H9 (cell line): ENCODE measurements at regions not wholly inside any gene's neighbourhood (a gene's known extent, or its start where the extent isn't known, plus 50 kb on each side); places are given as distances from the start of the nearest gene placed in this dataset.

ENCODE experiments used
- DNase-seq: peaks from one replicate; pipeline ENCODE4 v3.0.0-alpha.2; 2017
- H2AFZ ChIP-seq: one replicate; pipeline ENCODE4 v1.6.1; 2013; ENCODE audit warnings: mild to moderate bottlenecking, low read length, control low read depth, moderate library complexity
- H2AK5ac ChIP-seq: 2 replicates; pipeline ENCODE4 v1.6.1; 2013; ENCODE audit warnings: low read length, control low read depth, mixed read lengths; ENCODE audit not compliant: insufficient read length
- H2BK120ac ChIP-seq: one replicate; pipeline ENCODE4 v1.6.1; 2013; ENCODE audit warnings: low read depth, mild to moderate bottlenecking, low read length, control low read depth, inconsistent platforms; ENCODE audit not compliant: poor library complexity, severe bottlenecking
- H2BK12ac ChIP-seq: 2 replicates; pipeline ENCODE4 v1.6.1; 2013; ENCODE audit warnings: low read length, control low read depth, mixed read lengths, low read depth; ENCODE audit not compliant: insufficient read length
- H2BK15ac ChIP-seq: 2 replicates; pipeline ENCODE4 v1.6.1; 2013; ENCODE audit warnings: low read depth, low read length, control low read depth
- H2BK20ac ChIP-seq: one replicate; pipeline ENCODE4 v1.6.1; 2013; ENCODE audit warnings: low read depth, mild to moderate bottlenecking, low read length, control low read depth, inconsistent platforms; ENCODE audit not compliant: poor library complexity, severe bottlenecking
- H2BK5ac ChIP-seq: 2 replicates; pipeline ENCODE4 v1.6.1; 2013; ENCODE audit warnings: low read length, control low read depth, mixed read lengths; ENCODE audit not compliant: insufficient read length
- H3K14ac ChIP-seq: 2 replicates; pipeline ENCODE4 v1.6.1; 2013; ENCODE audit warnings: low read length, control low read depth; ENCODE audit not compliant: insufficient read depth
- H3K18ac ChIP-seq: 2 replicates; pipeline ENCODE4 v1.6.1; 2013; ENCODE audit warnings: low read depth, mild to moderate bottlenecking, mixed read lengths, low read length, control low read depth; ENCODE audit not compliant: insufficient read length
- H3K23ac ChIP-seq: 2 replicates; pipeline ENCODE4 v1.6.1; 2013; ENCODE audit warnings: low read length, control low read depth, mixed read lengths, low read depth; ENCODE audit not compliant: insufficient read length
- H3K23me2 ChIP-seq: 2 replicates; pipeline ENCODE4 v1.6.1; 2013; ENCODE audit warnings: low read depth, mild to moderate bottlenecking, mixed read lengths, low read length, control low read depth; ENCODE audit not compliant: insufficient read length, poor library complexity, severe bottlenecking
- H3K27ac ChIP-seq: 2 replicates; pipeline ENCODE4 v1.5.1; 2013; ENCODE audit warnings: low read length, control low read depth, mixed read lengths, low read depth; ENCODE audit not compliant: insufficient read length
- H3K27me3 ChIP-seq: 2 replicates; pipeline ENCODE4 v1.6.1; 2013; ENCODE audit warnings: low read length, control low read depth, inconsistent platforms; ENCODE audit not compliant: insufficient read depth
- H3K4ac ChIP-seq: 2 replicates; pipeline ENCODE4 v1.6.1; 2013; ENCODE audit warnings: low read depth, mild to moderate bottlenecking, control low read depth, inconsistent platforms, low read length, moderate library complexity
- H3K4me1 ChIP-seq: 2 replicates; pipeline ENCODE4 v1.6.1; 2013; ENCODE audit warnings: low read length, control low read depth, inconsistent platforms; ENCODE audit not compliant: insufficient read depth
- H3K4me2 ChIP-seq: 2 replicates; pipeline ENCODE4 v1.6.1; 2013; ENCODE audit warnings: low read length, control low read depth, mixed read lengths; ENCODE audit not compliant: insufficient read length, insufficient read depth
- H3K56ac ChIP-seq: 2 replicates; pipeline ENCODE4 v1.6.1; 2013; ENCODE audit warnings: low read depth, mild to moderate bottlenecking, mixed read lengths, low read length, control low read depth; ENCODE audit not compliant: insufficient read length
- H3K79me1 ChIP-seq: 2 replicates; pipeline ENCODE4 v1.6.1; 2013; ENCODE audit warnings: low read depth, mild to moderate bottlenecking, moderate library complexity, low read length, control low read depth, inconsistent platforms; ENCODE audit not compliant: insufficient read depth, poor library complexity, severe bottlenecking
- H3K79me2 ChIP-seq: 2 replicates; pipeline ENCODE4 v1.6.1; 2013; ENCODE audit warnings: low read length, control low read depth, inconsistent platforms; ENCODE audit not compliant: insufficient read depth
- H3K9ac ChIP-seq: 2 replicates; pipeline ENCODE4 v1.6.1; 2013; ENCODE audit warnings: low read length, control low read depth, mixed read lengths; ENCODE audit not compliant: insufficient read length; ENCODE audit errors: extremely low read depth
- H3K9me3 ChIP-seq: one replicate; pipeline ENCODE4 v1.6.1; 2013; ENCODE audit warnings: low read depth, low read length, inconsistent platforms; ENCODE audit not compliant: control insufficient read depth
- H3T11ph ChIP-seq: one replicate; pipeline ENCODE4 v1.6.1; 2013; ENCODE audit warnings: mild to moderate bottlenecking, low read length, control low read depth, inconsistent platforms
- H4K20me1 ChIP-seq: one replicate; pipeline ENCODE4 v1.6.1; 2013; ENCODE audit not compliant: control insufficient read depth, insufficient read length, insufficient read depth
- H4K5ac ChIP-seq: 2 replicates; pipeline ENCODE4 v1.6.1; 2013; ENCODE audit warnings: low read depth, mild to moderate bottlenecking, mixed read lengths, low read length, control low read depth; ENCODE audit not compliant: insufficient read length
- H4K8ac ChIP-seq: replicated peaks from 2 replicates; pipeline ENCODE4 v1.6.1; 2013; ENCODE audit warnings: low read length, control low read depth, mixed read lengths, low read depth; ENCODE audit not compliant: insufficient read length
- H4K91ac ChIP-seq: 2 replicates; pipeline ENCODE4 v1.6.1; 2013; ENCODE audit warnings: low read depth, mild to moderate bottlenecking, moderate library complexity, mixed read lengths, low read length, control low read depth; ENCODE audit not compliant: insufficient read length
- H3K27ac Mint-ChIP-seq, 3 experiments: 2 replicates in 2 of 3; 3 replicates in 1 of 3; pipeline ENCODE4 v1.8.0; 2020 to 2021; ENCODE audit warnings: mixed read lengths in 3 of 3, mild to moderate bottlenecking in 1 of 3, moderate library complexity in 1 of 3
- H3K27me3 Mint-ChIP-seq: 2 replicates; pipeline ENCODE4 v1.8.0; 2021; ENCODE audit warnings: low read depth, mild to moderate bottlenecking, moderate library complexity, mixed read lengths
- H3K36me3 Mint-ChIP-seq, 3 experiments: 2 replicates in 2 of 3; 3 replicates in 1 of 3; pipeline ENCODE4 v1.8.0; 2020 to 2021; ENCODE audit warnings: low read depth in 3 of 3, mixed read lengths in 3 of 3; ENCODE audit not compliant: insufficient read depth in 1 of 3
- H3K4me1 Mint-ChIP-seq, 2 experiments: 2 replicates each; pipeline ENCODE4 v1.8.0; 2020; ENCODE audit warnings: mixed read lengths in 2 of 2
- H3K4me3 Mint-ChIP-seq, 2 experiments: 2 replicates in 1 of 2; 3 replicates in 1 of 2; pipeline ENCODE4 v1.8.0; 2020 to 2021; ENCODE audit warnings: mild to moderate bottlenecking in 2 of 2, mixed read lengths in 2 of 2, moderate library complexity in 1 of 2
- H3K9me3 Mint-ChIP-seq, 2 experiments: 2 replicates in 1 of 2; 3 replicates in 1 of 2; pipeline ENCODE4 v1.8.0; 2020; ENCODE audit warnings: mild to moderate bottlenecking in 2 of 2, mixed read lengths in 2 of 2, moderate library complexity in 1 of 2
- WGBS: extraction: QIAGEN DNeasy Blood & Tissue Kit; methylation state at CpG from one replicate; pipeline ENCODE4 v1.1.7; 2013; ENCODE audit warnings: missing lambda C conversion rate, low lambda C conversion rate, mixed read lengths; ENCODE audit not compliant: insufficient read length; ENCODE audit errors: extremely low coverage; 5-methylcytosine and 5-hydroxymethylcytosine counted together
- TF ChIP-seq, protein P1 (sequence below): fragments of 200-600 bp; sonication (generic); conservative IDR thresholded peaks from 3 replicates; pipeline ENCODE4 v1.8.0; 2021; ENCODE audit warnings: antibody characterized with exemption, mild to moderate bottlenecking

DNA sequence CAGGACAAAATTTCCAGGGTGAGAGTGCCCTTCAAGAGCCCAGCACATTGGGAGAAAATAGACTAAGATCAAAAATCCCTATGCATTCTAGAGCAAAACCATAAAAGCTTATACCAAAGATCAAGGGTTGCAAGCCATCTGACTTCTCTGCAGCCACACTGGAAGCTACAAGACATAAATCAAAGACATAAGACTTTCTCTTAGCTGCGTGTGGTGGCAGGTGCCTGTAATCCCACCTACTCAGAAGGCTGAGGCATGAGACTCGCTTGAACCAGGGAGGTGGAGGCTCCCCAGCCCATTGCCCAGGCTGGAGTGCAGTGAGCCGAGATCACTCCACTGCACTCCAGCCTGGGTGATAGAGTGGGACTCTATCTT, 91.9 kb upstream of the NXT1 start:
- Mint-ChIP-seq H3K9me3 (peaks cover 4% of the 10 kb centered on the region in 2 experiments; a peak in 3 of 5 replicates), H3K27ac (no peak overlapping the region), H3K4me1 (peaks cover 5 to 23% of the 10 kb centered on the region in 2 experiments; a peak in 3 of 4 replicates), H3K27me3 (peaks cover 2% of the 10 kb centered on the region; the same call in 1 of the 2 replicates), H3K36me3 (peaks cover 0 to 4% (median under 1%) of the 10 kb centered on the region in 3 experiments; a peak in 1 of 7 replicates), H3K4me3 (no peak overlapping the region)
- H2AK5ac ChIP-seq: no peak overlapping the region
- H3K18ac ChIP-seq: no peak overlapping the region
- no peaks in the 10 kb centered on the region for H3K23me2 ChIP-seq
- no peaks in the 10 kb centered on the region for H3K9me3 ChIP-seq
- no CpG with 5 or more reads among the region's 3 CpGs for WGBS
- no peak overlapping the region for H4K5ac ChIP-seq
- no peaks in the 10 kb centered on the region for H3K79me2 ChIP-seq
- H2AFZ ChIP-seq: no peak overlapping the region
- H3K4me2 ChIP-seq: no peak overlapping the region
- no peak overlapping the region for H3K27ac ChIP-seq
- no peak overlapping the region for H4K8ac ChIP-seq
- H2BK12ac ChIP-seq: no peak overlapping the region
- no peak overlapping the region for H2BK15ac ChIP-seq
- no peak overlapping the region for H2BK5ac ChIP-seq
- H3K79me1 ChIP-seq: no peaks in the 10 kb centered on the region
- no peak overlapping the region for H3K14ac ChIP-seq
- H3K56ac ChIP-seq: no peak overlapping the region
- TF ChIP-seq, protein P1, sequence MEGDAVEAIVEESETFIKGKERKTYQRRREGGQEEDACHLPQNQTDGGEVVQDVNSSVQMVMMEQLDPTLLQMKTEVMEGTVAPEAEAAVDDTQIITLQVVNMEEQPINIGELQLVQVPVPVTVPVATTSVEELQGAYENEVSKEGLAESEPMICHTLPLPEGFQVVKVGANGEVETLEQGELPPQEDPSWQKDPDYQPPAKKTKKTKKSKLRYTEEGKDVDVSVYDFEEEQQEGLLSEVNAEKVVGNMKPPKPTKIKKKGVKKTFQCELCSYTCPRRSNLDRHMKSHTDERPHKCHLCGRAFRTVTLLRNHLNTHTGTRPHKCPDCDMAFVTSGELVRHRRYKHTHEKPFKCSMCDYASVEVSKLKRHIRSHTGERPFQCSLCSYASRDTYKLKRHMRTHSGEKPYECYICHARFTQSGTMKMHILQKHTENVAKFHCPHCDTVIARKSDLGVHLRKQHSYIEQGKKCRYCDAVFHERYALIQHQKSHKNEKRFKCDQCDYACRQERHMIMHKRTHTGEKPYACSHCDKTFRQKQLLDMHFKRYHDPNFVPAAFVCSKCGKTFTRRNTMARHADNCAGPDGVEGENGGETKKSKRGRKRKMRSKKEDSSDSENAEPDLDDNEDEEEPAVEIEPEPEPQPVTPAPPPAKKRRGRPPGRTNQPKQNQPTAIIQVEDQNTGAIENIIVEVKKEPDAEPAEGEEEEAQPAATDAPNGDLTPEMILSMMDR: no peak
- H4K91ac ChIP-seq: no peak overlapping the region
- H3K9ac ChIP-seq: no peak overlapping the region
- no peak overlapping the region for H3K4ac ChIP-seq
- H2BK20ac ChIP-seq: no peak overlapping the region
- H3T11ph ChIP-seq: no peak overlapping the region
- H3K27me3 ChIP-seq: no peaks in the 10 kb centered on the region
- no peak overlapping the region for H2BK120ac ChIP-seq
- no peak for DNase-seq
- H3K4me1 ChIP-seq: no peaks in the 10 kb centered on the region; the same call in 1 of the 2 replicates
- no peaks in the 10 kb centered on the region for H4K20me1 ChIP-seq
- no peak overlapping the region for H3K23ac ChIP-seq
